Motor neuron (in vitro differentiated cells): ENCODE measurements at regions not wholly inside any gene's neighbourhood (a gene's known extent, or its start where the extent isn't known, plus 50 kb on each side); places are given as distances from the start of the nearest gene placed in this dataset.
"Not testable (repeated sequence)": the region's sequence is repeated elsewhere in the genome, so short reads cannot be mapped to it uniquely, and the experiment has no call there.

Experiments used
- ATAC-seq, 8 experiments: fragments of 200-7000 bp; cut with Tn5 transposase; replicated peaks in 6 of 8; 2 replicates each; pipeline ENCODE4 v1.8.0; 2021; ENCODE audit warnings: mild to moderate bottlenecking in 8 of 8, moderate library complexity in 8 of 8
- H3K27ac ChIP-seq, 2 donors: fragments of 250-450 bp; sonication (Bioruptor Pico); 2 replicates each; pipeline ENCODE4 v1.9.0; 2021; ENCODE audit warnings: antibody characterized with exemption in 2 of 2, mild to moderate bottlenecking in 2 of 2, moderate library complexity in 1 of 2
- H3K4me1 ChIP-seq, 2 donors: fragments of 250-450 bp; sonication (Bioruptor Pico); replicated peaks in 1 of 2; 2 replicates each; pipeline ENCODE4 v1.6.1; 2021; ENCODE audit warnings: antibody characterized with exemption in 2 of 2, mild to moderate bottlenecking in 2 of 2, moderate library complexity in 1 of 2
- H3K4me3 ChIP-seq, 5 donors: fragments of 250-450 bp; sonication (Bioruptor Pico); 2 replicates each; pipeline ENCODE4 v1.9.0; 2021; ENCODE audit warnings: antibody characterized with exemption in 5 of 5, mild to moderate bottlenecking in 5 of 5, moderate library complexity in 4 of 5
- WGBS, 10 experiments: fragments of 450-650 bp; shearing (Covaris generic); methylation state at CpG; one replicate each; pipeline ENCODE4 v1.0.0; 2022; 5-methylcytosine and 5-hydroxymethylcytosine counted together
- in situ Hi-C, 9 experiments: fragments of 400-800 bp; cut with MboI; loops; one replicate each; pipeline ENCODE4 v1.15.0; 2021; ENCODE audit warnings: low sequenced_read_pairs in 9 of 9, low pct_unique_long_range_greater_than_20kb in 2 of 9; ENCODE audit not compliant: unreplicated experiment in 9 of 9

DNA sequence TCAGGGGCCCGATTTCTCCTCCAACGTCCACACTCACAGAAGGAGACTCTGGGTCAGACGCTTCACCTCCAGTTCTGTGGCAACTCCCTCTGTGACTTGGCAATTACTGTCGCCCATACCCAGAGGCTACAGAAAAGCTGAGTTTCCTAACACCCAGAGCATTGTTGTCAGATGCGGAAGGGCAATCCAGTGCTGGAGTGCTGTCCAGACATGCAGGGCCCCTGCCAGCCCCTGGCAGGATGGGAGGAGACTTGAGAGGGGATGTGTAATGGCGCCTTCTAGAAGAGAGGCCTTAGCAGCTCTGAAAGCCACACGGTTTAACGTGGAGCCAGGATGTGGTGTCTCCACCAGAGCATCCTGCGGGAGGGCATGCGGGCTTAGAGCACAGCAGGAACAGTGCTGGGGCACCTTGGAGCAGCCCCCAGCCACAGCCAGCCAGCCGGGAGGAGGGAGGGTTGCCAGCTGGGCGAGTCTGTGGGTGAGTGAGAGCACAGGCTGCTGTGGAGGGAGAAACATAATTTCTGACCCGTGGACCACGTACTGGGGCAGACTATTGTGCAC lies 139.4 kb upstream of the IRX1 start:
- H3K27ac ChIP-seq = no peak overlapping the region
- WGBS, 10 experiments = 10 to 85% (median 70%) methylated on average over 2 to 7 of the region's 14 CpGs; no CpG with 5 or more reads in 4 of the 10 experiments
- in situ Hi-C loops = no loop called here

DNA sequence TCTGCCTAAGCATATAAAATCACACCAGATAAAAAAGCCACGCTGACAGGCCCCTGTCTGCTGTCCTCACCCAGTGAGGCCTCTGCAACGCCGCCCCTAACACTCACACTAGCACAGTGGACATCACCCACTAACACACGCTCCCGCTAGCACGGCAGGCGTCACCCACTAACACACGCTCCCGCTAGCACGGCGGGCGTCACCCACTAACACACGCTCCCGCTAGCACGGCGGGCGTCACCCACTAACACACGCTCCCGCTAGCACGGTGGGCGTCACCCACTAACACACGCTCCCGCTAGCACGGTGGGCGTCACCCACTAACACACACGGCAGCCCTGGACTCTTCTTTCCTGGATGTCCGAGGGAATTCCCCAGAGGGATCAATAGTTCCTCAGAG lies 141.6 kb upstream of the IRX1 start:
- in situ Hi-C loops, H3K27ac ChIP-seq, H3K4me3 ChIP-seq, ATAC-seq: not testable (repeated sequence)
- 41 to 100% (median 73%) methylated on average over 2 to 13 of the region's 27 CpGs; no CpG with 5 or more reads in 3 of the 10 experiments for WGBS, 10 experiments
- H3K4me1 ChIP-seq = peaks cover 0 to 13% of the 10 kb centered on the region in 2 donors

More for the DNA sequence above, 139.4 kb upstream of the IRX1 start:
- Histone ChIP-seq H3K4me1 (peaks cover 0 to 13% of the 10 kb centered on the region in 2 donors), H3K4me3 (no peak overlapping the region)
- peak in 2 of 8 experiments; percentile 29 for ATAC-seq

DNA sequence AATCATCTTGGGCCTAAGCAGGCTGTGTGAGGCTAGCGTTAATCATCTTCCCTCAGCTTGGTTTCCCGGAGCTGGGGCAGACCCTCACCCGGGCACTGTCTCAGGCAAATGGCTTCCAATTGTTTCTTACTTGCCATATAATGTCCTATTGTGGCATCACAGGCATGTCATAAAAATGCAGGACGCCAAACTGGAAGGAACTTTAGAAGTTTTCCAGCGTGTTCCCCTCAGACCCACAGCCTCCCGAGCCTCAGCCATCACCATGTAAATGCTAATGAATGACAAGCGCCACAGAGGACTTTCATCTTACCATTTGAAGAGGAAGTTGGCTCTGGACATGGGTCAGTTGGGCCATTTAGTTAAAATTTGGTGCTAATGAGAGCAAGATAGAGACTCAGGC lies 143.0 kb upstream of the IRX1 start:
- 0 to 100% (median 27%) methylated on average over 1 to 6 of the region's 7 CpGs; no CpG with 5 or more reads in 1 of the 10 experiments for WGBS, 10 experiments
- in situ Hi-C loops = no loop called here
- Histone ChIP-seq H3K4me3 (no peak overlapping the region), H3K4me1 (peaks cover 0 to 13% of the 10 kb centered on the region in 2 donors), H3K27ac (no peak overlapping the region)
- no peak for ATAC-seq

DNA sequence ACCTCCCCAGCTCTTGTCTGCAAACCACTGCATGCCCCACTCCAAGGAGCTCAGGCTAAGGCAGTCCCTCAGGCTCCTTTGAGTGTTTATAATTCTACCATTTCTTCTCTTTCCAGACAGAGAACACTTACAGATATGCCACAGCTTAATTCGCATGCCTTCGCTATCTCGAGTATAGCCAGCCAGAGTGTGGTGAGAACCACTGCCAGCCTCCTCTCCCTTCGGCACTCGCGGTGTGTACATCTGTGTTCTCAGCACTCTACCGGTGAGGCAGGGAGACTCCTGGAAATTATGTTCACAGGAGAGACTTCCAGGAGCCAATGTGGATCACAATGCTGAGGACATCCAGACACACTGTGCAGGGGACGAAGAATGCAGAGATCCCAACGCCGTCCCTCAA lies 143.7 kb upstream of the IRX1 start:
- in situ Hi-C loops = no loop called here
- Histone ChIP-seq H3K27ac (no peak overlapping the region), H3K4me1 (peaks cover 0 to 13% of the 10 kb centered on the region in 2 donors), H3K4me3 (no peak overlapping the region)
- no peak for ATAC-seq
- 33 to 100% (median 92%) methylated on average over 1 to 9 of the region's 10 CpGs; no CpG with 5 or more reads in 3 of the 10 experiments for WGBS, 10 experiments

DNA sequence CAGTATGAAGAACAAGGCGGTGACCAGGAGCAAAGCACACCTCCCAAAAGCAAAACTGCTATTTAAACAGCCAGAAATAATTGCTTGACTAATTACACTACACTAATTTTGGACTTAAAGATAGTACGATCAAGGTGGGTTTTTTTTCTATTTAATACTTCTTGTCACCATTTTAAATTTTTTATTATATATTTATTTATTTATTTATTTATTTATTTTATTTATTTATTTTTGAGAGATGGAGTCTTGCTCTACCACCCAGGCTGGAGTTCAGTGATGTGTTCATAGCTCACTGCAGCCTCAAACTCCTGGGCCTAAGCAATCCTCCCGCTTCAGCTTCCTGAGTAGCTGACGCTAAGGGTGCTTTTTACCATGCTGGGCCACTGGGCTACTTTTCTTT lies 146.2 kb upstream of the IRX1 start:
- H3K4me1 ChIP-seq = peaks cover 0 to 2% of the 10 kb centered on the region in 2 donors
- in situ Hi-C loops = no loop called here
- H3K4me3 ChIP-seq = no peak overlapping the region
- H3K27ac ChIP-seq = no peak overlapping the region
- 14 to 100% (median 67%) methylated on average over 2 to 4 of the region's 4 CpGs; no CpG with 5 or more reads in 1 of the 10 experiments for WGBS, 10 experiments
- no peak for ATAC-seq

DNA sequence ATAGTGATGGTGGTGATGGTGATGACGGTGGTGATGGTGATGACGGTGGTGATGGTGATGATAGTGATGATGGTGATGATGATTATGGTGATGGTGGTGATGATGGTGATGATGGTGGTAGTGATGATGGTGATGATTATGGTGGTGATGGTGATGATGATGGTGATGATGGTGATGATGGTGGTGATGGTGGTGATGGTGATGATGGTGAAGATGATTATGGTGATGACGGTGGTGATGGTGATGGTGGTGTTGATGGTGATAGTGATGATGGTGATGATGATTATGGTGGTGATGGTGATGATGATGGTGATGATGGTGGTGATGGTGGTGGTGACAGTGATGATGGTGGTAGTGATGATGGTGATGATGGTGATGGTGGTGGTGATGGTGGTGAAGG lies 149.2 kb upstream of the IRX1 start:
- 22 to 90% (median 53%) methylated on average over 3 of the region's 3 CpGs; no CpG with 5 or more reads in 2 of the 10 experiments for WGBS, 10 experiments
- in situ Hi-C loops = no loop called here
- no peak for ATAC-seq

DNA sequence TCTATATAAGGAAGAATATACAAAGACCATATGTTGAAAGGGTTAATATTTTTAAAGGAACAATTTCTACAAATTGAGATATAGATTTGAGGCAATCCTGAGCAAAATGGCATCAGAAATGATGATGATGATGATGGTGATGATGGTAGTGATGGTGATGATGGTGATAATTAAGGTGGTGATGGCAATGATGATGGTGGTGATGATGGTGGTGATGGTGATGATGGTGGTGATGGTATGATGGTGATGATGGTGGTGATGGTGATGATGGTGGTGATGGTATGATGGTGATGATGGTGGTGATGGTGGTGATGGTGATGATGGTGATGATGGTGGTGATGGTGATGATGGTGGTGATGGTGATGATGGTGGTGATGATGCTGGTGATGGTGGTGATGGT lies 150.1 kb upstream of the IRX1 start:
- ATAC-seq, in situ Hi-C loops, H3K4me1 ChIP-seq, H3K4me3 ChIP-seq, H3K27ac ChIP-seq: not testable (repeated sequence)

More for the DNA sequence above, 149.2 kb upstream of the IRX1 start:
- H3K4me3 ChIP-seq = no peak overlapping the region
- H3K27ac ChIP-seq = no peak overlapping the region
- no peaks in the 10 kb centered on the region for H3K4me1 ChIP-seq

DNA sequence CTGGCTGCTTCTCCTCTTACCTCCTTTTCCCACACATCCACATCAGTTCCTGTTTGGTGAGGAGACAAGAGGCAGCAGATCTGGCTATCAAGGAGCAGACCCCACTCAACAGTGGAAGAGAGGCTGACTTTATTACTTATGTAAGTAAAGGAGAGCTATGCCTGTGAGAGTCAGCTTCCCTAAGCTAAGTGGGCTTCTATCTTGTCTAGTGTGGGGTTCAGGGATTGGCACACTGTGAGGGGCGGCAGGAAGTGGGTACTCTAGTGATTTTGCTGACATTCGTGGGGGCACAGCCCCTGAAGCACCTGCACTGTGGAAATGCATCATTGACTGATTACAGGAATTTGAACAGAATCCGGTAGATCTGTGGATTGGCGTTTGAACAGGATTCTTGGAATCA lies 163.5 kb upstream of the IRX1 start:
- Histone ChIP-seq H3K27ac (no peak overlapping the region), H3K4me3 (no peak overlapping the region), H3K4me1 (peaks cover 0 to 18% of the 10 kb centered on the region in 2 donors)
- WGBS, 10 experiments = 20 to 90% (median 63%) methylated on average over 1 to 4 of the region's 4 CpGs; no CpG with 5 or more reads in 4 of the 10 experiments
- in situ Hi-C loops = no loop called here
- ATAC-seq = no peak

DNA sequence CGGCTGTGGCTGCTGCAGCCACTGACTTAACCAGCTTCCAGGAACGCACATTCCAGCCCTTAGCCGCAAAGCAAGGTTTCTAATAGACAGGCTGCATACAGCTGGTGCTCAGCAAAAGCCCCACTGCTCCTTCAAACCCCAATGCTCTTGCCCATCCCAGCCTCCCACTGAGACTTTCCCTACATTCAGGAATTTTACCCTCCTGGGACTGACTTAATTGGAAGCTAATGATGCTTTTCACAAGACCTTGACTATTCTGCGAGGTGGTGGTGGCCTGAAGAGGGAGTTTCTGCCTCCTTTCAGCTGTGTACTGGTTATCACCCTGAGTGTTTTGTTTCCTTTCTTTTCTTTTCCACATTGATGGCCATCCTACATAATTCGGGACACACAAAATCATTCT lies 164.9 kb upstream of the IRX1 start:
- WGBS, 10 experiments = 11 to 100% (median 33%) methylated on average over 1 to 4 of the region's 5 CpGs; no CpG with 5 or more reads in 2 of the 10 experiments
- no peak for ATAC-seq

DNA sequence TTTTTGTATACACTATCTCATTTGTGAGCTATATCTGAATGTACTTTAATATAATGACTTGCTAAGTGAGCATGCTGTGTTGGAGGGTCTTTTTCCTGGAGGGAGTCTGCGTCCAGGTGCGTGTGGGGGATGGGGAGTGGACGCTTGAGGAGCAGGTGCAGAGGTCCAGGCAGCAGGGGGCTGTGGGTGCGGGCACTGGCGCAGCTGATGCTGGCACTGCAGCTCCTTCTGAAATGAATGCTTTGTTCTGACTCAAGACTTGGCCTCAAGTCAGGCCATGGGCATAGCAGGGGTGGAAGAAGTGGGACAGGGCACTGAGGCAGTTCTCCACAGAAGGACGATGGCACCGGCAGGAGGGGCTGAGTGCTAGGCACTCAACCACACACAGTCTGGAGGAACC lies 165.7 kb upstream of the IRX1 start:
- no peak overlapping the region for H3K4me3 ChIP-seq
- no peak overlapping the region for H3K27ac ChIP-seq
- ATAC-seq = no peak
- peaks cover 0 to 18% of the 10 kb centered on the region in 2 donors for H3K4me1 ChIP-seq
- in situ Hi-C loops = no loop called here
- WGBS, 10 experiments = 6 to 100% (median 73%) methylated on average over 1 to 2 of the region's 7 CpGs; no CpG with 5 or more reads in 7 of the 10 experiments

More for the DNA sequence above, 164.9 kb upstream of the IRX1 start:
- H3K4me1 ChIP-seq = peaks cover 0 to 18% of the 10 kb centered on the region in 2 donors
- in situ Hi-C loops = no loop called here
- H3K27ac ChIP-seq = no peak overlapping the region
- H3K4me3 ChIP-seq = no peak overlapping the region

DNA sequence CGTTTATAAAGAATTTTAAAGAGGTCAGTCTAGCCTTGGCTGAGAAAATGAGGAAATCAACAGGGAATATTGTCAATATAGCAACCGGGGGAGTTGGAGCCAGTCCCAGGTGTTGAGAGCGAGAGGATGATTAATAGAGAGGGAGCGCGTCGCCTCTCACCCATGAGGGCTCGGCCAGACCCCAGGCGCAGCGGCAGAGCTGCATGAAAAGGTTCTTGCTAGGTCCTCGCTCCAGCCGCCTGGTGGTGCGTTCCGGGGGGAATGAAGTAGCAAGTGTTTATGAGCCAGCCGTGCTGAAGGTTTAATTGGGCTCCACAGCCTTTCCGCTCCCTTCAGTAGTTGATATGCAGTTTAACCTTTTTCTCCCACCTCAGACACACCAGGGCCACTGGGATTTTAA lies 167.3 kb upstream of the IRX1 start:
- Histone ChIP-seq H3K27ac (no peak overlapping the region), H3K4me3 (no peak overlapping the region), H3K4me1 (peaks cover 0 to 18% of the 10 kb centered on the region in 2 donors)
- peak in 5 of 8 experiments; percentile 29 to 99 (median 93) for ATAC-seq
- in situ Hi-C loops = no loop called here
- WGBS, 10 experiments = 0 to 100% (median 34%) methylated on average over 1 to 9 of the region's 15 CpGs

DNA sequence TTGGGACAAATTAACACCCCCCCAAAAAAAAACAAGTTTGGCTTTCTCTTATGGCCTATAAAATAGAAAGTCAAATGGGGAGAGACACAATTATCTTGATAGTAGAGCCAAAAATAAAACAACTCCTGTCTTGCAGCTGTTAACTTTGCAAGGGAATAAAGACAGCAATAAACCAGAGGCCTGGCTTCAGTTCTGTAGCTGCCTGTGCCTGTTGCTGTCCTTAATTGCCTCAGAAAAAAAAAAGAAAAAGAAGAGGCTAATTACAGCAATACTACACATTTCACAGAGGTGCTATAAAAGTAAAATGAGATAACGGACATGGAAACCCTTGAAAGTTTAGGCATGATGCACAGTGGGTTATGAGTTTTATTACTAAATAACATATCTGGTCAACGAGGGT lies 170.7 kb upstream of the IRX1 start:
- H3K4me1 ChIP-seq = peaks cover 0 to 28% of the 10 kb centered on the region in 2 donors
- no peak overlapping the region for H3K4me3 ChIP-seq
- no peak overlapping the region for H3K27ac ChIP-seq
- in situ Hi-C loops = no loop called here
- ATAC-seq = no peak
- 0 to 94% (median 47%) methylated on average over 1 to 2 of the region's 2 CpGs; no CpG with 5 or more reads in 2 of the 10 experiments for WGBS, 10 experiments

DNA sequence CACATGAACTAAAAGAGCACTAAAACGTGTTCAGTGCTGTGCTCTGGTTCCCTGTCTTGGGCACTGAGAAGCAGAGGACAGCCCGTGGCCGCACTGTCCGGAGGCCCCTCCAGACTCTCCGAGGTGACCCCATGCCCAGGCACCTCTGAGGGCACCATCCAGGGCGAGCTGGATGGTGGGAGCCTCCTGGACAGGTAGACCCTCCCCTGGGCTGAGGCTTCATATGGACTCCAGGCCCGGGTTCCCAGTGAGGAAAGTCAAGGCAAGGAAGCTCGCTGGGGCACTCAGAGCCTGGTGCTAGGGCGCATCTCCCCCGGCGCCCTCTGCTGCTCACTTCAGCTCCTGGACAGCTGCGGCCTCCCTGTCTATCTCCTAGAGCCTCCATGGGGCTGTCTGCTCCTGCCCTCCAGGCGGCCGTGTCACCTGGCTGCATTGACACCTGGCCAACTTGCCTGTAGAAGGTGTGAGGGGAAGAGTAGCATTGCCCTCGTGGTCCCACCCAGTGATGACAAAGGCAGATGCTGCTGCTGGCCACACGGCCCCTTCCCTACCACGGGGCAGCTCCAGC lies 178.2 kb upstream of the IRX1 start:
- no peak for ATAC-seq
- 0 to 51% (median 34%) methylated on average over 1 to 5 of the region's 17 CpGs; no CpG with 5 or more reads in 6 of the 10 experiments for WGBS, 10 experiments
- Histone ChIP-seq H3K4me3 (no peak overlapping the region), H3K4me1 (peaks cover 0 to 9% of the 10 kb centered on the region in 2 donors), H3K27ac (no peak overlapping the region)
- in situ Hi-C loops = no loop called here

DNA sequence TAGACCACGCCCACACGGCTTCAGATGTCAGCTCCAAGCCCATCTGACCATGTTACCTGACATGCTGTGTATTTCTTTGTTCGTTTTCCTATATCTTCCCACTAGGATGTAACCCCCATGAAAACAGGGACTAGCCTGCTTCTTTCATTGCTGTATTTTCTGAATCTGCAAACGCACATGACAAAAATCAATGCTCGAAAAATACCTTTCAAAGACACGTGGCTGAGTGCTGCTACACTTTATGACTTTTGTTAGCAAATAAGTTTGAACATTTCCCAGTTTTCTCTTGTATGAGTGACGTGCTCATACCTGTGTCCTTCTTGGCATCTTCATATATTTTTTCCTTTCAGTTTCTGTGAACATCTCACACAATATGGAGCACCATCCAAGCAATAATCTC lies 181.3 kb upstream of the IRX1 start:
- Histone ChIP-seq H3K4me1 (no peaks in the 10 kb centered on the region), H3K27ac (no peak overlapping the region), H3K4me3 (no peak overlapping the region)
- in situ Hi-C loops = no loop called here
- 8 to 93% (median 48%) methylated on average over 1 to 6 of the region's 7 CpGs for WGBS, 10 experiments
- ATAC-seq = no peak
